Stimulated activated CD4-positive, alpha-beta T cell treated with anti-CD3 and anti-CD28 coated beads, TNF-alpha, amount 100 ng/mL, for 1 hour (primary cell): ENCODE measurements at regions not wholly inside any gene's neighbourhood (a gene's known extent, or its start where the extent isn't known, plus 50 kb on each side); places are given as distances from the start of the nearest gene placed in this dataset.
"Not testable (repeated sequence)": the region's sequence is repeated elsewhere in the genome, so short reads cannot be mapped to it uniquely, and the experiment has no call there.

Experiments used
- DNase-seq, 3 donors: peaks; one replicate each; pipeline ENCODE4 v3.0.0-alpha.2; 2020; ENCODE audit warnings: low read depth in 3 of 3, low spot score in 1 of 3

DNA sequence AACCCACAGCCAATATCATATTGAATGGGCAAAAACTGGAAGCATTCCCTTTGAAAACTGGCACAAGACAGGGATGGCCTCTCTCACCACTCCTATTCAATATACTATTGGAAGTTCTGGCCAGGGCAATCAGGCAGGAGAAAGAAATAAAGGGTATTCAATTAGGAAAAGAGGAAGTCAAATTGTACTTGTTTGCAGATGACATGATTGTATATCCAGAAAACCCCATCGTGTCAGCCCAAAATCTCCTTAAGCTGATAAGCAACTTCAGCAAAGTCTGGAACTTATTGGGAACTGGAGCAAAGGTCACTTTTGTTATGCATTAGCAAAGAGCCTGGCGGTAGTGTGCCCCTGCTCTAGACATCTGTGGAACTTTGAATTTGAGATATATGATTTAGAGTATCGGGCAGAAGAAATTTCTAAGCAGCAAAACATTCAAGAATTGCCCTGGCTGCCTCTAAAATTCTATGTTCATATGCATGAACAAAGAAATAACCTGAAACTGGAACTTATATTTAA is 53.4 kb upstream of the PSMA1 start:
- not testable (repeated sequence) for DNase-seq

DNA sequence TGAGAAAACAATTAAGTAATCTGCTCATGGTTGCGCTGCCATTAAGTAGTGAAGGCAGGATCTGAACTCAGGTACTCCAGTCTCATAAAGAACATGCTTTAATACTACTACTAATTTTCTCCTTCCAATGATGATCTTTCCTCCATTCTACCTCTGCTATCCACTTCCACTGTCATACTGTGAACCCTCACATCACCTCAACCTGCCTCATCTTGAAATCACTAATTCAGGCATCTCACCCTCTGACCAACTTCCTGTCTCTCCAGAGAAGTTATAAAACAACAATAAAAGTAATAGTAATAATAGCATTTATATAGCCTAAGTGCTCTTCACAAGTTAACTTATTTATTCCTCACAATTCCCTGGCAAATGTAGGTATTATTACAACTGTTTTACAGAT is 57.1 kb upstream of the PSMA1 start:
- no peak for DNase-seq

DNA sequence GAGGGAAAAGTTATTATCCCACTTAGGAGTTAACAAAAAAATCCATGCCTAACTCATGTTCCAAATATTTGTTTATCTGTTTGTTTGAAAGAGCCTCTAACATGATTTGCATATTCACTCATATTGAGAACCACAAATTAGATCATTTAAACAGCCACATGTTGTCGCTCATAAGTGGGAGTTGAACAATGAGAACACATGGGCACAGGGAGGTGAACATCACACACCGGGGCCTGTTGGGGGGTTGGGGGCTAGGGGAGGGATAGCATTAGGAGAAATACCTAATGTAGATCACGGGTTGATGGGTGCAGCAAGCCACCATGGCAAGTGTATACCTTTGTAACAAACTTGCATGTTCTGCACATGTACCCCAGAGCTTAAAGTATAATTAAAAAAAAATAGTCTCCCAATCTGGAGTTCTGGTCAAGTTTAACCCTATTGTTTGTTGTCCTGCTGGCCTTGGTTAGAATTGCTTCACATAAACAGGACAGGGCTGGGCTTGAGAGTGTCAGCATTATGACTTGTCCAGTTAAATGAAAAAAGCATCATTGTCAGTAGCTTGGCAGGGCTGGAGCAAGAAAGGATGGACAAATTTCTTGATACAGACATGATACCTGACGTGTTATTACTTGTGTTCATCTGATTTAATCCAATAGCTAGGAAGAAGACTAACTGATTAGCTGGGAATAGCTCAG is 57.8 kb upstream of the PSMA1 start:
- no peak for DNase-seq

DNA sequence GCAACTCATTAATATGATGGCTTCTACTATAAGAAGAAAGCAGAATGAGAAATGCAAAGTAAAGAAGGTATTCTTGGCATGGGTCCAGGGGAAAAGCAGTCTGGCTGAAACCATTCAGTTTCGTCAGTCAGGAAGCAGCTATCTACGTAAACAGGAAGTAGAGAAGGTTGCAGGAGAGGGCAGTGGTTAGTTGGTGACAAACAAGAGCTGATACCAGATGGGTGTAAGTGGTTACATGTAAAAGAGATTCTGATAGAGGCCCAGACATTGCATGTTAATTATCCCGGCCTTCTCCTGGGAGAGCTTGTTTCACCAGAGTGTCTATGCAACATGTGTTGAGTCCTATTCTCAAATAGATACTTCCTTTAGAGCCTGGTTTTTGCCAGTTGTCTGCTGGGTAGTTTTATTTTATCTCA is 58.4 kb upstream of the PSMA1 start:
- peak in 2 of 3 donors; percentile 45 to 63 for DNase-seq

DNA sequence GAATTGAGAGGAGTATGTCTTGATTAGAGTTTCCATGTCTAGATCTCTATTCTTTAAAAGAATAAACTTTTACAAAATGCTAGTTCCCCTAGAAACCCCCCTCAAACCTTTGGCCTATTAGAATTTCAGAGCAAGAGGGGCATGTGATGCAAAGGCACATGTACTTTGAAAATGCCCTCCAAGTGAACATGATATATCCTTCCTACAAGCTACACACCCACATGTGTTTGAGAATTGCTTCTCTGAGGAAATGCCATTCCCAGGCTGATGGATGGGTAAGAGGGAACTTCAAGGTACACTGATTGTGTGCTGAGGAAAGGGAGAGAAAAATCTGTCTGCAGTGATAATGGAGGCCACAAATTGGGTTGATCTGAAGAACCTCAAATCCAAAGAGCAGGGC is 59.5 kb upstream of the PSMA1 start:
- no peak for DNase-seq

DNA sequence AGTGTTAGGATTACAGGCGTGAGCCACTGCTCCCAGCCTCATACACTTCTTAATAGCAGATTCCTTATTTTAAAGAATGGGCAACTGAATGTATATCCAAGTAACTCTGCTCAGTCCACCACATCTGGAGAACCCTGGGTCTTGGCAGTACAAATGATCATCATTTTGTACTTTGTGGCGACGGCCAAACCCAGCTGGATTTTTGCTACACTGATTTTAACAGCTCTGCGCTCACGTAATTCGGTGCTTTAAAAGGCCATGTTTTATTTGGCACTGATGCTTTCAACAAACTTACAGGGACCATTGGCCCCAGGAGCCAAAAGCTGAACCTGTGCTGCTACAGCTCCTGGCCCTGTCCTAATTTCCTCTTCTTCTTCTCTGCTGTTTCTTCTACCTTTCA is 60.8 kb upstream of the PDE3B start:
- no peak for DNase-seq

DNA sequence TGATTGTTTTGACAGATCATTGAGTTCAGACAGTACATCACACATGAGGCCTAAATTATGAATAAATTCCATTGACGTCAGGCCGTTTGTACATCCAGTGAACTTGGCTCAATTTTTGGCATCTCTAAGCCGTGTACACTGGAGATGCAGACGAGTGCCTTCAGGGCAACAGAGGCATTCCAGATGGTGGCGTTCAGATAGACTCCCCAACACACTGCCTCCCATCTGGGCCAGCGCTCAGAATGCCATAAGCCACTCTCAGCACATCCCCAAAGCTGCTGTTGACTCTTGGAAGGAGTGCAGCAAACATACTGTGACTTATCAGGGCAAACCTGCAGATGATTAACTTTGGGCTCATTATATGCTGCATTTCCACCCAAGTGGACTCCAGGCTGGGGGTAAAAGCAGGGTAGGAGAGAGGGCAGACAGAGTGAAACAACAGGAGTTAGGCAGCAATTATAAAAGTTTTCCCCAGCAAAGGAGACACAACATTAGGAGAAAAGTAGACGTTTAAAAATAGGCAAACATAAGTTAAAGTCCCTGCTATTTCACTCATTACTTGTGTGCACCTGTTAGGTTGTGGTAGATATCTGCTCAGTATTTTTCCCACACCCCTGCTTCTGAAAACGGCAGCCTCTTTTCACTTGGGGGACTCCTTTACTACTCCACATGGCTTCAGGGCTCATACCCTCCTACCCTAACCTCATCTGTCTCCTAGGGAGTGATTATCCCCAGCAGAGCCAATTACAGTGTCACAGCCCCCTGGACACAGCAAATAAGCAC is 60.2 kb upstream of the PDE3B start:
- DNase-seq = no peak

DNA sequence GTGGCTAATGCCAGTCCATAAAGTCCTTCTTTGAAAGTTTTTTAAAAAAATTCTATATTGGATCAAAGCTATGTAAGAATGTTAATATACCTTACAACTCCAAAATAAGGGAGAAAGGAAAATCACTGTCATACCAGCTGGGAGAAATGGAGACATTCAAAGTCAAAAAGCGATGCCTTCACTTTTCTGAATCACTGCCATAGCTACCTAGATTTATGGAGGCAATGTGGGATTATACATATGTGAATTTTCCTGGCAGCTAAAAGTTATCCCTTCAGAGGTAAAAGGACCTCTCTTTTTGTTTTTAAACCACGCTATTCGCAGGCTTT is 59.6 kb upstream of the PDE3B start:
- DNase-seq = no peak

DNA sequence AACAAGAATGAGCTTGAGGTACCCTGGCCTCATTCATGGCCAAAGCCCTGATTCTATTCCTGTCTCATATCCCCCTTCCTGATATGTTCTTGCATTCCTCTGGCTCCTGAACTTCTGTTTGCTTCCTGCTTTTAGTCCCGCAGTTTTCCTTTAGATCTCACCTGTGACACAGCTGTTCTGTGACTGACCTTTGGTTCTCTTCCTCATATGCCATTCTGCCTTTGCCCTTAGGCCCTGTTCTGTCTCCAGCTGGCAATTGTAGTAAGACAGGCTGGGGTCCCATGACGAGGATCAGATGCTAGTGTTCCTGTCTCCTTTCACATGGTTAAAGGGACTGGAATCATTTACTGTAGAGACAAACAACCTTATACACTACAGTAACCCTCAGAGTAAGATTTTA is 59.0 kb upstream of the PDE3B start:
- DNase-seq = no peak

DNA sequence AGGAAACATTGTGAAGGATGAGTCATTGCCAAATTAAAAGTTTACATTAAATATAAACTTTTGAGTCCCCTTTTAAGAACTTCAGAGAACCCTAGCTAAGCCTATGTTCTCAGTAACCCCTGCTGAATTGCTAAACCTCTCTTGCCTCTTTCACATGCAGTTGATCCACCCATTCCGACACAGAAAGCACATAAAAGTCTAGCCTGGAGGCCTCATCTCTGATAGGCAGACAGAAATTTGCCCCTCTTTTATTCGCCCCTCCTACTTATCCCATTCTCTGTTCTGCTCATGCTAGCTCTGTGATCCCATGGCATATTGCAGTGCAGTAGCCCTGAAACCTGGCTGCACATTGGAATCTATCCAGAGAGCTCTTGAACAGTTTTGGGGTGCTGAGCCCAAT is 58.2 kb upstream of the PDE3B start:
- no peak for DNase-seq

DNA sequence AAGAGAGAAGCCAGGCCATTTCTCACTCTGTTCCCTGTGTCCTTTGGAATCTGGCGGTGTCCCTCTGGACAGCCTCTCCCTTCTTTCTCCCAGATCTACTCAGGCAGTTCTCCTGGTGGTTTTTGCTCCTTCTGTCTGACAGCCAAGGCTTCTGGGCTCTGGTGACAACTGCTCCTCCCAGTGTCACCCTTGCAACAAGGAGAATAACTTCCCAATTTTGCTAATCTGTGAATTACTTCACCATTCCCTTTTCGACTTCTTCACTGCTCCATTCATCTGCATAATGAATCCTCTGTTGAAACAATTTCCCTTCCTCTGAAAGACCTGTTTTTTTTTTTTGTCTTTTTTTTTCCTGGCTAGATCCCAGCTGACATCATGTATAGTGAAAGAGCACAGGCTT is 56.3 kb upstream of the PDE3B start:
- DNase-seq = no peak

DNA sequence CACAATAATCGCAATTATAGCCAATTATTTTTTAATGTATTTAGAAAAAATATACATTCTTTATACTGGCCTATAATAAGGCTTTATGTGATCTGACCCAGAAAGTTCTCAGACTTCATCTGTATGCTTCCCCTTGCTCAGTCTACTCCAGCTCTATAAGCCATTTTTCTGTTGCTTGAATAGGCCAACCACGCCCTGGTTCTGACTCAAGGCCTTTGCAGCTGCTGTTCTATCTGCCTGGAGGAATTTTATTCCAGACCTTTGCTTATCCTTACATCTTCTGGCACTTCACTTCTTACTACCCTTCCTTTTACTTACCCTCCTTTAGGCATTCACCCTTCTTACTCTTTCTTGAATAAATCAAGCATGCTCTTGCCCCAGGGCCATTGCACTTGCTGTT is 54.9 kb upstream of the PDE3B start:
- no peak for DNase-seq

DNA sequence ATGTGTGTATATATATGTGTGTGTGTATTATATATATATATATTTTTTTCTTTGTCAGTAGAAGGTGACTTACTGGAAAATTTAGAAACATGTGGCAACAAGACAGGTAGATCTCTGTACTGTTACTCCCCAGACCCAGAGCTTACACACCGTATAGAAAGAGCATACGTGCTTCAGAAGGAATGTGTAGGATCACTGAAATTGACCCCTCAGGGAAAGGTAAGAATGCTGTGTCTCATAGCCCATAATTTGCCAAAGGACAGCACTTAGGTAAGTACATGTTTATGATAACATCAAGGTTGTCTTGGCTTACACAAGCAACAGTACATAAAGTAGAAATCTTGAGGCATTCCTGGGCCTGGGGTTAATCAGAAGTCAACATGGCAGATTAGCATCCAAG is 54.2 kb upstream of the PDE3B start:
- DNase-seq = no peak

DNA sequence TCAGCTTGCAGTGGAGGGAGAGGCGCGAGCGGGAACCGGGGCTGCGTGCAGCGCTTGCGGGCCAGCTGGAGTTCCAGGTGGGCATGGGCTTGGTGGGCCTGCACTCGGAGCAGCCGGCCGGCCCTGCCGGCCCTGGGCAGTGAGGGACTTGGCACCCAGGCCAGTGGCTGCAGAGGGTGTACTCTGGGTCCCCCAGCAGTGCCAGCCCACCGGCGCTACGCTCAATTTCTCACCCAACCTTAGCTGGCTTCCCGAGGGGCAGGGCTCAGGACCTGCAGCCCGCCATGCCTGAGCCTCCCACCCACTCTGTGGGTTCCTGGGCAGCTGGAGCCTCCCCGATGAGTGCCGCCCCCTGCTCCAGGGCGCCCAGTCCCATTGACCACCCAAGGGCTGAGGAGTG is 52.6 kb upstream of the PDE3B start:
- not testable (repeated sequence) for DNase-seq

DNA sequence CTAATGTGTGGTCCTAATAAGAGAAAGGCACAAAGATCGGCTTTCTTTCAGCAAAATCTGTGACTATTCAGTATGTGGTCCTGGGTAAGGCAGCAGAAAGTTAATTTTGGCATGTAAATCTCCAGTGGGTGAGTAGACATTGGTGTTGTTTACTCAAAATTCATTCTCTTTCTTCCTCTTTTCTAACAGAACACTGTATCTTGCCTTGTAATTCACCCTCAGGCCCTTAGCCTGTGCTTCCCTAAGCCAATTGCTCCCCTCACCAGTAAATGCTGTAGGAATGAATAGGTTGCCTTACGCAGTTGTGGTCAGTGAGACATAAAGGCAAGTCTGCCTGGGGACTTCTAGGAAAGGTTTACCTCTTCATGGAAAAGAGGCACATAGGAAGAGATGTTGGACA is 49.9 kb upstream of the PDE3B start:
- DNase-seq = no peak
